ENCODE measurements at regions not wholly inside any gene's neighbourhood (a gene's known extent, or its start where the extent isn't known, plus 50 kb on each side); places are given as distances from the start of the nearest gene placed in this dataset.

DNA sequence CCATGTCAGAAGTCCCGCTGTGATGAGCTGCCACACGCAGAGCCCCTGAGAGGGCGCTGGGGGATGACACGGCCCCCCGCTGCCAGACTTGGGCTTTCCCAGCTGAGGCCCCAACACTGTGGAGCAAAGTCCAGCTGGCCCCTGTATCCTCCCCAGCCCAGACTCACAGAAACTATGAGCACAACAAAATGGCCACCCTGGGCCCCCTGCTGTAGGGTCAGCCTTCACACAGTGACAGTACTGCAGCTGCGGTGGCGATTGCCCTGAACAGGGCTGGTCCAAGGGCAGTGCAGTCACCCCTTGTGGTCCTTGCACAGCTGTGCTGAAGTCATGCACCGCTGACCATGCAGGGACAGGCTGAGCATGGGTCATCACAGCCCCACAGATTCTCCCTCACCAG lies 78.2 kb upstream of the CST7 start:
- TF ChIP-seq CTCF (IDR thresholded peaks at IDR 0.05) (no peak), EZH2 (IDR thresholded peaks at IDR 0.05) (no peak), EZH2phosphoT487 (IDR thresholded peaks at IDR 0.05) (no peak)

All from neural progenitor cell (in vitro differentiated cells).